Aorta (tissue), 5 donors: ENCODE measurements at regions not wholly inside any gene's neighbourhood (a gene's known extent, or its start where the extent isn't known, plus 50 kb on each side); places are given as distances from the start of the nearest gene placed in this dataset.

Source experiments
- ATAC-seq: fragments of 200-7000 bp; cut with Tn5 transposase; one replicate; pipeline ENCODE4 v1.9.1; 2022; ENCODE audit warnings: moderate library complexity; ENCODE audit not compliant: low FRiP score
- DNase-seq, 2 donors: peaks; one replicate each; pipeline ENCODE4 v3.0.0-alpha.2; 2020
- H3K27ac ChIP-seq, 2 donors: one replicate each; pipeline ENCODE4 v1.5.1; 2013; ENCODE audit warnings: low read length in 2 of 2, mild to moderate bottlenecking in 2 of 2, moderate library complexity in 2 of 2, control low read depth in 1 of 2, inconsistent platforms in 1 of 2, low read depth in 1 of 2
- H3K27me3 ChIP-seq, 2 donors: one replicate each; pipeline ENCODE4 v1.6.1; 2013; ENCODE audit warnings: control low read depth in 1 of 2, low read length in 1 of 2, mild to moderate bottlenecking in 1 of 2, moderate library complexity in 1 of 2; ENCODE audit not compliant: insufficient read depth in 2 of 2, control insufficient read depth in 1 of 2
- H3K36me3 ChIP-seq, 2 donors: one replicate each; pipeline ENCODE4 v1.6.1; 2013; ENCODE audit warnings: control low read depth in 1 of 2, low read length in 1 of 2, mild to moderate bottlenecking in 1 of 2; ENCODE audit not compliant: insufficient read depth in 2 of 2, control insufficient read depth in 1 of 2
- H3K4me1 ChIP-seq, 2 donors: one replicate each; pipeline ENCODE4 v1.6.1; 2013; ENCODE audit warnings: low read length in 2 of 2, control low read depth in 1 of 2, mild to moderate bottlenecking in 1 of 2, moderate library complexity in 1 of 2; ENCODE audit not compliant: insufficient read depth in 2 of 2, control insufficient read depth in 1 of 2
- H3K4me3 ChIP-seq, 2 donors: one replicate each; pipeline ENCODE4 v1.5.1; 2013; ENCODE audit warnings: low read length in 2 of 2, control low read depth in 1 of 2, mild to moderate bottlenecking in 1 of 2
- H3K9me3 ChIP-seq: one replicate; pipeline ENCODE4 v1.6.1; 2013; ENCODE audit warnings: mild to moderate bottlenecking, low read length; ENCODE audit not compliant: control insufficient read depth
- WGBS, 2 donors: extraction: QIAGEN DNeasy Blood & Tissue Kit; methylation state at CpG; one replicate each; pipeline ENCODE4 v1.1.7; 2013; 5-methylcytosine and 5-hydroxymethylcytosine counted together
- intact Hi-C, 2 donors: fragments of 100-400 bp; cut with DNase I; formaldehyde crosslinking; loops; one replicate each; pipeline versions ENCODE4 v1.14.2 to v1.15.0; 2022
- donor health status: healthy with polysubstance abuse.
- donor health status: Bipolar disorder and iron deficiency.
- donor health status: DM: no; HTN: no; CAD: no.
- donor health status: DM: no; HTN: no; CAD: no.
- donor health status: DM: yes; HTN: yes; CAD: no.

DNA sequence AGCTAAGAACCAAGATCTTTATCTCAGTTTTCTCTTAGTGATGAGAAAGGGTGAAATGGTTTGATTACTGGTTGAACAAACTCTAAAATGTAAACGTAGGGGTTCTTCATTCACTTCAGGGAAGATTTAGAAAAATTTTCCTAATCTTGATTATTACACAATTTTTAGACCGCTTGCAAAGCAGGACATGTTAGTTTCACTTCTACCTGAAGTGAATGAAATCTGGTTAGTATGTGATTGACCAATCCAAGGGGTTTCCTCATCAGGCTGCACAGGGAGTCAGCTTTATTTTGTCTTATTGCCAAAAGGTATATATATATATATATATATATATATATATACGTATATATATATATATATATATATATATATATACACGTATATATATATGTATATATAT, 740.4 kb downstream of the TUSC7 start:
- Histone ChIP-seq H3K9me3 (no peaks in the 10 kb centered on the region), H3K27me3 (no peaks in the 10 kb centered on the region), H3K36me3 (no peaks in the 10 kb centered on the region), H3K27ac (no peak overlapping the region), H3K4me3 (no peak overlapping the region), H3K4me1 (no peaks in the 10 kb centered on the region)
- ATAC-seq (no peak), DNase-seq (no peak)
- intact Hi-C loops: no loop called here
- 49 to 72% methylated on average over 3 to 4 of the region's 4 CpGs for WGBS, 2 donors

DNA sequence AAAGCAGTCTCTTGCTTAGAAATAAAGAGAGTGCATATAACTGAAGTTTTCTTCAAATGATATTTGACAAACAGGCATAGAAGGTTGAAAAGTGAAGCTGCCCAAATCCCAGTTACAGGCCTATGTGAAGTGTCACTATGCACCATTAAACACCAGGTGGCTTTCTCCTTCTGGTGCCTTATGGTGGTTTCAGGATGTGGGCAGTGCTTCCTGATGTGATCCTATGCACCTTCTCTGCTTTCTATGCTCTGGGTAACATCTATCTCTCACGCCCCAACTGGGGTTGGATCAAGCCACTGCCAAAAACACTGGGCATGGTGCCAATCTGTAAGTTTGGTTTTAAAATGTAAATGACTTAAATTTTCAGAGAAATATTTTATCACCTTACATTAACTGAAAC, 744.7 kb downstream of the TUSC7 start:
- H3K27me3 ChIP-seq: no peaks in the 10 kb centered on the region

DNA sequence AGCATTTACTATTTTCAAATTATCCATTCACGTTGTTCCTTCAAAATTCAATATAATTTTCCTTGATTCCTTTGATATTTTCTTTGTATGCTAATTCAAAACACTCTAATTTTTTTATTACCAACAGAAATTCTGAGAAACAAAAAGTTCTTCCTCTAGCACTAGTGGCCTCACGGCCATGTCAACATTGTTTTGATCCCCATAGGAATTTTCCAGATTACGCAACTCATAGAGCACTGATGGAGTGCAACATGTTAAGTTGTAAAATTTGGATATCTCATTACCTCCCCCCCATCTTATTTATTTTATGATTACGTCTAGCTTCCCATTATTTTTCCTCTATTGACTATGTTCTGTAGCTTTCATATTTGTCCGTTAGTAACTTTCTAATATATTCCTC, 745.3 kb downstream of the TUSC7 start:
- ATAC-seq: no peak
- WGBS, 2 donors: 86 to 91% methylated on average over 5 of the region's 5 CpGs
- intact Hi-C loops: no loop called here

More for the DNA sequence above, 744.7 kb downstream of the TUSC7 start:
- Histone ChIP-seq H3K36me3 (no peaks in the 10 kb centered on the region), H3K4me3 (no peak overlapping the region), H3K9me3 (no peaks in the 10 kb centered on the region), H3K27ac (no peak overlapping the region), H3K4me1 (no peaks in the 10 kb centered on the region)
- intact Hi-C loops: no loop called here
- ATAC-seq (no peak), DNase-seq (no peak)
- WGBS, 2 donors: 88 to 94% methylated on average over 1 of the region's 1 CpG

DNA sequence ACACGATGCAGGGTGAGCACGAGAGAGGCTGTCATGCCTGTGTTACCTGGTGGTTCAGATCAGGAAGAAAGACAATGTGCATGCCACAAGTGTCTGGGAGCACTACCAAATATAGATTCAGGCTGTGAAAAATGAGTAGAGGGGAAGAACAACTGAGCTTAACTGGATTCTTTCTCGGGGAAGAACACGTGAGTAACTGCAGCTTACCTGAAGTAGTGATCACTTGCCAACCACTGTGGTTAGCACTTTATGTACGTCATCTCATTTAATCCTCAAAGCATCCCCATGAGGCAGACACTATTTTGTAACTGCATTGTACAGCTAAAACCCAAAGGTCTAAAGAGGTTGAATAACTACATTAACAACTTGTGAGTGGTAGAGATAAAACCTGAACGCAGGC, 746.2 kb downstream of the TUSC7 start:
- Histone ChIP-seq H3K4me3 (no peak overlapping the region), H3K36me3 (no peaks in the 10 kb centered on the region), H3K9me3 (no peaks in the 10 kb centered on the region), H3K27ac (no peak overlapping the region), H3K27me3 (no peaks in the 10 kb centered on the region), H3K4me1 (no peaks in the 10 kb centered on the region)
- DNase-seq: no peak
- WGBS, 2 donors: 89 to 93% methylated on average over 6 of the region's 6 CpGs
- intact Hi-C loops: no loop called here
- no peak for ATAC-seq

More for the DNA sequence above, 745.3 kb downstream of the TUSC7 start:
- H3K4me1 ChIP-seq: no peaks in the 10 kb centered on the region
- DNase-seq: no peak
- no peaks in the 10 kb centered on the region for H3K27me3 ChIP-seq
- no peak overlapping the region for H3K4me3 ChIP-seq
- no peak overlapping the region for H3K27ac ChIP-seq
- H3K9me3 ChIP-seq: no peaks in the 10 kb centered on the region
- H3K36me3 ChIP-seq: no peaks in the 10 kb centered on the region

DNA sequence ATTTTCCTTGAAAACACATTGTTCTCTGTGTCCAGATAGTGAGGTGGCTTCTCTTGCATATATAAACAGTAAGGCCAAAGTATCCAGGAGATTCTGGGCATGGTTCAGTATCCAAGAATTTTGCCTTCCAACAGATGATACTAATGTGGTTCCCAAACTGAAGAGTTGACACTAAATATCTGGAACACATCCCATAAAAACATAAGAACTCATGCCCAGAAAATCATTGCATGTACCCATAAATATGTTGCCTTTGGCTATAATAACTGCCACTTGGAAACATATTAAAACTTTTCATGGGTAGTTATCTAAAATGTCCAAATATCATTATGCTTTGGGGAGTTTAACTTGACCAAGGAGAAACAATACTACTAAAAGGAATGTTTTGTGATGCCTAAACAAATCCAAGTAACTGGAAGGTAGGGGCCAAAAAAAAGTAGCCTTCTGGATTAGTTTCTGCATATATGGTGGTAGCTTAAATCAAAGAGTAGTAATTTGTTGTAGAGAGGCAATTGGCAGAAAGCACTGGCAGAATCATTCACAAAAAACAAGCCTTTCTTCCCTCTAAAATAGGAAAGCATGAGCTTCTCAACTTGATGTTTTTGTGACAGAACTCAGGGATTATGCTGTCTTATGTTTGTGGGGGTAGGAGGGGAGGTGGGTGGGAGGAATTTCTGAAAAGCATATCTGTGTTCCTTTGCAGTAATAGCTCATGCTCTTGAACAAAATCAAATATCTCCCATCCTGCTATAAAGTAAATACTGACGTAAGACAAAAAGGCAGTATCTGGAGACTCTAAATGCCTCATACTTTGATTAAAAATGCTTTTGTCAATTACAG, 753.9 kb downstream of the TUSC7 start:
- WGBS, 2 donors: 3 to 14% methylated on average over 1 of the region's 1 CpG
- Histone ChIP-seq H3K27me3 (no peaks in the 10 kb centered on the region), H3K4me3 (no peak overlapping the region), H3K27ac (no peak overlapping the region), H3K4me1 (peaks cover 0 to 8% of the 10 kb centered on the region in 2 donors), H3K36me3 (no peaks in the 10 kb centered on the region), H3K9me3 (no peaks in the 10 kb centered on the region)
- ATAC-seq (no peak), DNase-seq (no peak)
- intact Hi-C loops: no loop called here

DNA sequence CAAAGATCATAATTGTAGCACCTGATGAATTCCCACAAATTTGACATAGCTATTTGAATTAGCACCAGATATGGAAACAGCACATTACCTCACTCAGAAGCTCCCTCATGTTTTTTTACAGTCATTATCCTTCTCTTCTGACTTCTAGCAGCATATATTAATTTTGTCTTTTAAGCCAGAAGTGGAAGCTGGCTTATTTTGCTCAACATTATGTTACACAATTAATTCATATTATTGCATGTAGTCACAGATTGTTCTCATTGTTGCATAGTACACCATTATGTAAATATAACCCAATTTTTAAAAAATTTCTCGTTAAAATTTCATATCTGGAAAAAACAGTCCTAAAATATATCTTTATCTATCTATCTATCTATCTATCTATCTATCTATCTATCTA, 762.3 kb downstream of the TUSC7 start:
- Histone ChIP-seq H3K36me3 (no peaks in the 10 kb centered on the region), H3K4me1 (no peaks in the 10 kb centered on the region), H3K27ac (no peak overlapping the region), H3K27me3 (no peaks in the 10 kb centered on the region), H3K4me3 (no peak overlapping the region), H3K9me3 (no peaks in the 10 kb centered on the region)
- 41 to 46% methylated on average over 1 of the region's 1 CpG for WGBS, 2 donors
- ATAC-seq (no peak), DNase-seq (no peak)
- intact Hi-C loops: no loop called here

DNA sequence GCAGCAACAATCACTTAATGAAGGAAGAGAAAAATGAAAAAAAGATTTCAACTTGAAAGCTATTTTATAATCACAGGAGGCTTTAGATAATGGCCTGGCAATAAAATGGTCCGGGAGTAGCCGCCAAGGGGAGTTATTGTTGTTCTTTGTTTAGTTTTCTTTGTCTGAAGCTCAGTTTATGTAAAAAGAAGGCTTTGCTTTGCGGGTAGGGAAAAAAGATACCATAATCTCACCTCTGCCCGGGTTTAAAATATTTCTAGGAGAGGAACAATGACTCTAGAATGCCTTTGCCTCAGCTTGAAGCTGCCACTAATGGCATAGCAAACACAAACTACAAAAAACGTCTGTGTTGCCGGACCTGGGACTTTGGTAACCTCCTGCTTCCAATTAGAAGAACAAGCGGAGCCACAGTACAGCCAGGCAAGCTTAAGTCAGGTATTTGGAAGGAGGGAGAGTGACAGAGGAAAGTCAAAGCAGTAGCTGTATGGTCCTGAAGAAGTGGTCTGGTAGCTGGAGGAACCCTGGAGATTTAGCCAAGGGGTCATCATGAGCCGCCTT, 764.5 kb downstream of the TUSC7 start:
- no peaks in the 10 kb centered on the region for H3K27me3 ChIP-seq
- no peaks in the 10 kb centered on the region for H3K9me3 ChIP-seq
- ATAC-seq (no peak), DNase-seq (no peak)
- WGBS, 2 donors: 45 to 58% methylated on average over 8 of the region's 8 CpGs
- H3K27ac ChIP-seq: no peak overlapping the region
- no peaks in the 10 kb centered on the region for H3K36me3 ChIP-seq
- intact Hi-C loops: no loop called here
- H3K4me3 ChIP-seq: no peak overlapping the region
- H3K4me1 ChIP-seq: no peaks in the 10 kb centered on the region

DNA sequence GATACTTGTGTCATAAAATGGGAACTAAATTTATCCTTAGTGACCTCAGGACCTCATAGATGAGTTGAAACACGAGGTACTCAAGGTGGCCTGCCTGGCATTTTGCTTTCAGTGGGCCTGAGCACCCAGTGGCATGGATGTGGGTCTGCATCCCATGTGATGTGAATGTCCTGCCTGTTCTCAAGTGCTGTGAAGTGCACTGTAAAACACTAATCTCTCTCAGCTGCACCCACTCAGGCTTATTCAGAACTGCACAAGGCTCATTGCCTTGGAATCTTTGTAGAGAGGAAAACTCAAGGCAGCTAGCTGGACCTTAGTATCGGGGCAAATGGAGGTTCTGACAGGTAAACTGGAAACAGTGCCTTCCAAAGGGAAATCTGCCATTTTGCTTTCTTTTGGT, 767.0 kb downstream of the TUSC7 start:
- no peaks in the 10 kb centered on the region for H3K4me1 ChIP-seq

DNA sequence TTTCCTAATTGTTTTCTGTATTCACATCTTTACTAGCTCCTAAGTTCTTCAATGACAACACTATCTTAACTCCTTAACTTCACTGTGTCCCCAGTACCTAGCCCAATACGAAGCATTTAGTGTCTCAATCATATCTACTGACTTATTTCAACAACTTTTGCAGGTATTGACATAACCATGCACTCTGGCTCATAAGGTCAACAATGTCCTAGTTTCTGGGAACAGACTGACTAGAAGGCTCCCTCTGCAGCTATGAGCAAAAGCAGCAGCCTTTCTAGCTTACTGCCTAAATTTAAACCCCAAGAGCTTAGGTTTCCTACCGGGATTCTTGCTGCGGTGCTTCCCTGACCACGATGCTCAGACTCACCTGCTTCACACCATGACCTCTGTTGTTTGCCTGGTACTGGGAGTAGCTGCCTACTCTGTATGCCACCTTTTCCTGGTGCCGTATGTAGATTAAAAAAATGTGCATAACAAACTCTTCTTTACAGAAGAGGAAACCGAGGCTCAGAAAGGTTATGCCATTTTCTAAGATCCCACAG, 767.7 kb downstream of the TUSC7 start:
- no peaks in the 10 kb centered on the region for H3K4me1 ChIP-seq
- H3K27me3 ChIP-seq: no peaks in the 10 kb centered on the region
- intact Hi-C loops: no loop called here
- 77 to 83% methylated on average over 6 of the region's 6 CpGs for WGBS, 2 donors
- no peaks in the 10 kb centered on the region for H3K9me3 ChIP-seq
- no peak overlapping the region for H3K4me3 ChIP-seq
- H3K27ac ChIP-seq: no peak overlapping the region
- no peaks in the 10 kb centered on the region for H3K36me3 ChIP-seq
- DNase-seq (no peak), ATAC-seq (no peak)

More for the DNA sequence above, 767.0 kb downstream of the TUSC7 start:
- H3K27me3 ChIP-seq: no peaks in the 10 kb centered on the region
- no peak overlapping the region for H3K4me3 ChIP-seq
- H3K36me3 ChIP-seq: no peaks in the 10 kb centered on the region
- H3K27ac ChIP-seq: no peak overlapping the region
- DNase-seq (no peak), ATAC-seq (no peak)
- intact Hi-C loops: no loop called here
- 66 to 69% methylated on average over 2 of the region's 2 CpGs for WGBS, 2 donors
- no peaks in the 10 kb centered on the region for H3K9me3 ChIP-seq
